Fibroblast of upper back skin (primary cell): ENCODE measurements at regions not wholly inside any gene's neighbourhood (a gene's known extent, or its start where the extent isn't known, plus 50 kb on each side); places are given as distances from the start of the nearest gene placed in this dataset.

Experiments
- DNase-seq: peaks from one replicate; pipeline ENCODE4 v3.0.0-alpha.2; 2013

DNA sequence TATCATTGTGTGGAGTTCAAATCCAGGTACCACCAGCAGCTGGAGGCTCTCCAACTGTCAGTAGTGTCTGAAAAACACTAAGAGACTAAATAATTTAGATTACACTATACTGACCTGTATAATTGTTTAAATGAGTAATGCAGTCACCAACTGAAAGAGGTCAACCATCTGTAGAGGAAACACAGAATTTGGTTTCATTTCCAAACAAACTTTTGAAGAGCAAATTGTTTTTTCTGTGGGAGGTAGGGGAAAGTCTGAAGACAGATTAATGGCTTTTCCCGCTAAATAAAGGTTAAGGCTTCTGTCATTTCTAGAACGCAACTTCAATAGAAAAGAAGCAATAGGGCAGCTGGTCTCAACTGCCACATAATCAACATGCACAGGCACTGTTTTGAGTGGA lies 462.6 kb downstream of the PRKD1 start:
- no peak for DNase-seq

DNA sequence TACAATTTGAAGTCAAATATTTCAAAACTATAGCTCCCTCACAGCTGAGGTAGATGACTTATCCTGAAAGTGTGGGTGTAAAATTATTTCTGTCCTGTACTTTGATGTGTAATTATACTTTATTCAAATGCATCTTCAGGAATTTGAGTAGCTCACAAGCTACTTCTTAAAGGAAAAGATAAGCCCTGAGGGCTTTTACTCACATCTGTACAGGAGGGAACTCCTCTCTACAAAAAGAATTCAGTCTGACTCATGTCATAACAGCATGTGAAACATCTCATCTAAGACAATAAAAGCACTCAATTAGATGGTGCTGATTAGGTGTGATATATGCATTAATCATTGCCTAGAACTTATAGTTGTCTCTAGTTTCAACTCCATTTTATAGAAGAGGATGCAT lies 452.0 kb downstream of the PRKD1 start:
- DNase-seq, result no peak

DNA sequence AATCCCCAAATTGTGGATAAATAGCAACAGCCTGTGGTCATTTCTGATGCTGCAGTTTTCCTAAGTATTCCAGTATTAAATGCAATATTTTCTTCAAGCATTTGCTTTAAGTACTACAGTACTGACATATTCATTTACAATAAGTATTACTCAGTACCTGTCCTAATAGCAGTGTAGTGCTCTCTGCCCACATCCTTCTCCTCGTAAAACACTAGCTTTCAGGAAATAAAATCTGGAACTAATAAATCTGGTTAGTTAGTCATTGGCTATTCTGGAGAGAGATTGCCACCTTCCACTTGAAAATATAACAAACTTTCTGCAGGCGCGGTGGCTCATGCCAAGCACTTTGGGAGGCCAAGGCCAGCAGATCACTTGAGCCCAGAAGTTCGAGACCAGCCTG lies 441.5 kb downstream of the PRKD1 start:
- DNase-seq, result no peak

DNA sequence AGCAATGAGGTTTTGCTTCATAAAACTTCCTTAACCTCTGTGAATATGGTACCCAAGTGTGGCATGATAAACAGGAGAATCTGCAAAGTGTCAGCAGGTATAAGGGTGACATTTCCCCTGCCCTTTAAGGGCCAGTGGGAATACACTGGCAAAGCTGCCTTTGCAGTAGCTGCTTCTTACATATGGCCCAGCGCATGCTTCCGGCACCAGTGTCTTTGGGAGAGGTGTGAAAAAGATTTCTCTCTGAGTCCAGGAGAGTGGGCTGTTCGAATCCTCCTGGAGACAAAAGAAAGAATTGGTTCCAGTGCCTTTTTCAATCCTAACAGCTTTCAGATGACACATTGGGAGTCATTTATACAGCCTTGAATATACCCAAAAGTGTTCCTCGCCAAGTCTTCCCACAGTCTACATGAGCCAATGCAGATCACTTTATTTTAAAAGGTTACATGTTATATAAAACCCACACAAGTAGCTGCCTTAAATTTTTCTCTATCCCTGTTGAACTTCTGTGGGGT lies 437.7 kb downstream of the PRKD1 start:
- no peak for DNase-seq

DNA sequence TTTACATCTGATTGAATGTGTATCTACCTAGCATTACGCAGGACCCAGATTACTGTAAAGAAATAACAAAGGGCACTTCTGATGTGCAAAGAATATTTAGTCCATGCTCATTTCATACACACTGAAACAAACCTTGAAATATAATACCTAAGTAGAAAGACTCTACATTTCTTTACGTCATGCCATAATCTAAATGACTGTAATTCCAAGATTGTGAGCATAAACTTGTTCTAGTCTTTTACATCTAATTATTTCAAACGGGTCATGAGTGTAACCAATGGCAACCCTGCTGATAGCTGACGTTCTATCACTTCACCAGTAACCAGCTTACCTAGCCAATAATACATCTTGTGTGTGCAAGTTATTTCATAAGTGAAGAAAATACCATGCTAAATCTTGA lies 433.8 kb downstream of the PRKD1 start:
- DNase-seq, result no peak

DNA sequence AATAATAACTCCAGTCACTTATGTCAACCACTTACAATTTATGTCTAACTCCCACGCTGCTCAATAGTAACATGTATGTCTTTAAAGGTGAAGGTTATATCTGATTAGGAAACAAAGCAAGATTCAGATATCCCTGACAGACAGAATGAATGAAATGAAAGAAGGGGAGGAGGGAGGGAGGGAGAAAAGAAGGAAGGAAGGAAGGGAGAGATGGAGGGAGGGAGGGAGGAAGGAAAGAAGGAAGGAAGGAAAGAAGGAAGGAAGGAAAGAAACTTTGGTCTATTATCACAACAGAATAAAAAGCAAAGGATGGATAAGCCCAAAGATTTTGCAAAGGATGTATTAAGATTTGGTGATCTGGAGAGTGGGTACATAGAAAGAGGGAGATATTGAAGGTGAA lies 433.3 kb downstream of the PRKD1 start:
- DNase-seq, result no peak

DNA sequence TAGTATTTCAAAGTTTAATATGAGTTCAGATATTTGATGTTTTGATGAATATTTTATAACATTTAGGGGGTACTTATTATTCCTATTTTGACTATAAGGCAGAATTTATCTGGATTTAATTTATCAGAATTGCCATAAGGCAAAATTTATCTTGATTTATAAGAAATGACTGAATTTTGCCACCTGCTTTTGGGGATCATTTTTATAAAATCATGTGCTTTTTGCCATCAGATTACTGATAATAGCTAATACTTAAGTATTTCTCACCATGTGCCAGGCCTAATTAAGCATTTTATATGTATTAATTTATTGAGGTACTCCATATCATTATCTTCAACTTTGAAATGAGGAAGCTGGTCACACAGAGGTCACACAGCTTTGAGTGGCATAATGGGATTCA lies 423.7 kb downstream of the PRKD1 start:
- DNase-seq, result no peak

DNA sequence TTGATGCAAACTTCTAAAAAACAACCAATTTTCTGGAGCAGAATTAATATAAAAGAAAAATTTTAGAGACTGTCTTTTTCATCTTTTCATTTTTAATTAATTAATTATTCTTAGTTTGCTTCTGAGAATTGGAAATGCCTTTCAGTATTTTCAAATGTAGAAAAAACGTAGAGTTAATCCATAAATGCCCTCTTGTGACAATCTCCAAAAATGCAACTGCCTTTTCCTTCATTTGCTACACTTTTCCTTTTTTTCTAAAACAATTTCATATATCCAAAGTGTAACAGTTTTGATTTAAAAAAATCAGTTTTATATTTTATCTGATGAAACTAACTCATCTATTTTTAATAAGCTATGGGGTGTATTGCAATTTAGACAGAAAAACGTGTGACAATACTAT lies 409.3 kb downstream of the PRKD1 start:
- peak; percentile 3 for DNase-seq

DNA sequence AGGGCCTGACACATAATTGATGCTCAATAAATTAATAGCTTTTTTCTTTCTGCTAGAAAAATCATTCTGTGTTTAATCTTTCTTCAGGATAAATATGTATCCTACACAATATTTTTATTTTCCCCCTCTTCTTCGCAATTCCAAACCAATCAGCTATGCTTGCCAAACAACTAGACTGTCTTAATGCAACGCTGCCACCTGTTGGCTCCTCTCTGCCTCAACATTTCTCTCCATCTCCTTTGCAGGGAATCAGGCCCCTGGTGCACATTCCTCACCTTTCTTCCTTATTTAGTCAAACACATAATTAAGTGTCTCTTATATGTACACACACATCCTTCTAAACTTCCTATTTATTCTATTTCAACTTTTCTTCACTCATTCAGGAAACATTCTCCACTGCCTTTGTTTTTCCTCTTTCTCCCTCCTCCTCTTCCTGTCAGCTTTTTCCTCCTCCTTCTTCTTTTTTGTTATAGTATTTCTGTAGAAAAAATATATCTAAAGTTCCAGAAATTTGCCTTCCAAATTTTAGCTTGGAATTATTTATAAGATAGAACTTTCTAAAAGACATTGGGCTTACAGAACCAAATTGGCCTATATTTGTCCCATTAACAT lies 406.0 kb downstream of the PRKD1 start:
- no peak for DNase-seq
